IMR-90 (cell line): ENCODE measurements at regions not wholly inside any gene's neighbourhood (a gene's known extent, or its start where the extent isn't known, plus 50 kb on each side); places are given as distances from the start of the nearest gene placed in this dataset.

ENCODE experiments used
- ATAC-seq: fragments of 200-7000 bp; cut with Tn5 transposase; 2 replicates; pipeline ENCODE4 v1.9.1; 2020; ENCODE audit warnings: low read depth, mild to moderate bottlenecking, moderate library complexity
- BruUV-seq: library from RNA; stranded (reverse); fragments of 400-500 nt; replicated peaks from 2 replicates; lab custom pipeline; 2021; lab: Mats Ljungman, UMichigan
- CTCF ChIA-PET: fragments of 300-600 bp; formaldehyde crosslinking; extraction: SDS; loops from one replicate; lab custom pipeline; 2021; ENCODE audit warnings: antibody characterized with exemption; lab: Yijun Ruan, JAX
- POLR2A ChIA-PET: fragments of 300-600 bp; sonication (Branson Sonifier 250); formaldehyde crosslinking; loops from one replicate; lab custom pipeline; 2022; ENCODE audit warnings: antibody characterized with exemption; ENCODE audit not compliant: unreplicated experiment; lab: Charles Lee
- DNase-seq: peaks from one replicate; pipeline ENCODE4 v3.0.0; 2013
- H2AFZ ChIP-seq: replicated peaks from 2 replicates; pipeline ENCODE3; 2013; ENCODE audit warnings: low read length, mild to moderate bottlenecking; ENCODE audit not compliant: poor library complexity
- H2AK5ac ChIP-seq: 2 replicates; pipeline ENCODE4 v1.6.1; 2013; ENCODE audit warnings: low read depth, low read length, inconsistent platforms
- H2AK9ac ChIP-seq: replicated peaks from 2 replicates; pipeline ENCODE3; 2013; ENCODE audit warnings: mild to moderate bottlenecking, low read depth, low read length, moderate library complexity; ENCODE audit not compliant: poor library complexity
- H2BK120ac ChIP-seq: 2 replicates; pipeline ENCODE4 v1.6.1; 2013; ENCODE audit warnings: low read depth, low read length, inconsistent platforms
- H2BK15ac ChIP-seq: 3 replicates; pipeline ENCODE4 v1.6.1; 2013; ENCODE audit warnings: low read depth, low read length, inconsistent platforms
- H2BK20ac ChIP-seq: 2 replicates; pipeline ENCODE4 v1.6.1; 2013; ENCODE audit warnings: low read depth, mild to moderate bottlenecking, inconsistent platforms, low read length, moderate library complexity
- H2BK5ac ChIP-seq: 2 replicates; pipeline ENCODE4 v1.6.1; 2013; ENCODE audit warnings: mild to moderate bottlenecking, low read depth, low read length, inconsistent platforms; ENCODE audit not compliant: poor library complexity, severe bottlenecking
- H3K14ac ChIP-seq: replicated peaks from 2 replicates; pipeline ENCODE4 v1.6.1; 2013; ENCODE audit warnings: low read depth, low read length, inconsistent platforms
- H3K18ac ChIP-seq: 2 replicates; pipeline ENCODE4 v1.6.1; 2013; ENCODE audit warnings: low read depth, low read length, control low read depth
- H3K23ac ChIP-seq: 2 replicates; pipeline ENCODE4 v1.6.1; 2013; ENCODE audit warnings: low read depth, low read length, inconsistent platforms
- H3K27ac ChIP-seq: 2 replicates; pipeline ENCODE4 v1.5.1; 2013; ENCODE audit warnings: mild to moderate bottlenecking, control low read depth, low read length; ENCODE audit not compliant: insufficient read depth
- H3K27me3 ChIP-seq: 2 replicates; pipeline ENCODE4 v1.6.1; 2013; ENCODE audit warnings: low read length; ENCODE audit not compliant: control insufficient read depth, insufficient read depth
- H3K36me3 ChIP-seq: 2 replicates; pipeline ENCODE4 v1.6.1; 2013; ENCODE audit warnings: low read length, mixed read lengths; ENCODE audit not compliant: control insufficient read depth, insufficient read depth
- H3K4ac ChIP-seq: 2 replicates; pipeline ENCODE4 v1.6.1; 2013; ENCODE audit warnings: low read depth, low read length, inconsistent platforms
- H3K4me1 ChIP-seq: 2 replicates; pipeline ENCODE4 v1.6.1; 2013; ENCODE audit warnings: low read length, mixed read lengths; ENCODE audit not compliant: control insufficient read depth, insufficient read depth
- H3K4me2 ChIP-seq: 2 replicates; pipeline ENCODE4 v1.6.1; 2013; ENCODE audit warnings: low read depth, mild to moderate bottlenecking, control low read depth, low read length, moderate library complexity
- H3K4me3 ChIP-seq: 2 replicates; pipeline ENCODE4 v1.5.1; 2013; ENCODE audit warnings: low read depth, mild to moderate bottlenecking, control low read depth, low read length, moderate library complexity; ENCODE audit not compliant: insufficient read depth
- H3K56ac ChIP-seq: 2 replicates; pipeline ENCODE4 v1.6.1; 2013; ENCODE audit warnings: low read length, inconsistent platforms; ENCODE audit not compliant: insufficient read depth; ENCODE audit errors: extremely low read depth
- H3K79me1 ChIP-seq, 2 experiments: 2 replicates each; pipeline ENCODE4 v1.6.1; 2013; ENCODE audit warnings: low read length in 2 of 2, inconsistent platforms in 1 of 2, low read depth in 1 of 2
- H3K9ac ChIP-seq: 2 replicates; pipeline ENCODE4 v1.6.1; 2013; ENCODE audit warnings: low read depth, low read length, control low read depth
- H3K9me1 ChIP-seq: 2 replicates; pipeline ENCODE4 v1.6.1; 2013; ENCODE audit warnings: low read length, inconsistent platforms; ENCODE audit not compliant: insufficient read depth
- H3K9me3 ChIP-seq: 2 replicates; pipeline ENCODE4 v1.6.1; 2013; ENCODE audit warnings: low read length; ENCODE audit not compliant: control insufficient read depth, insufficient read depth
- H4K20me1 ChIP-seq: 2 replicates; pipeline ENCODE4 v1.6.1; 2013; ENCODE audit warnings: low read length, inconsistent platforms; ENCODE audit not compliant: insufficient read depth
- H4K5ac ChIP-seq: 2 replicates; pipeline ENCODE4 v1.6.1; 2013; ENCODE audit warnings: mild to moderate bottlenecking, low read depth, low read length, control low read depth
- H4K8ac ChIP-seq, 2 experiments: 2 replicates each; pipeline ENCODE4 v1.6.1; 2013; ENCODE audit warnings: low read depth in 2 of 2, low read length in 2 of 2, control low read depth in 1 of 2, inconsistent platforms in 1 of 2
- H4K91ac ChIP-seq: 2 replicates; pipeline ENCODE4 v1.6.1; 2013; ENCODE audit warnings: low read depth, low read length, inconsistent platforms; ENCODE audit not compliant: insufficient read depth
- CHD1 ChIP-seq: IDR thresholded peaks from 2 replicates; pipeline ENCODE4 v1.6.1; 2012; ENCODE audit warnings: low read depth, low read length, improper control_type of control experiment
- MAFK ChIP-seq: IDR thresholded peaks from 2 replicates; pipeline ENCODE4 v1.6.1; 2012; ENCODE audit warnings: low read depth, low read length, improper control_type of control experiment
- MAZ ChIP-seq: IDR thresholded peaks from 2 replicates; pipeline ENCODE4 v1.6.1; 2012; ENCODE audit warnings: low read depth, mild to moderate bottlenecking, low read length, improper control_type of control experiment, moderate library complexity, borderline replicate concordance
- MXI1 ChIP-seq: IDR thresholded peaks from 2 replicates; pipeline ENCODE4 v1.6.1; 2012; ENCODE audit warnings: low read depth, mild to moderate bottlenecking, low read length, moderate library complexity, borderline replicate concordance
- WGBS, 2 experiments: methylation state at CpG; one replicate each; pipeline versions ENCODE4 v1.1.5 to v1.1.7; 2013; ENCODE audit warnings: missing lambda C conversion rate in 2 of 2; ENCODE audit not compliant: insufficient read length in 1 of 2; ENCODE audit errors: extremely low coverage in 2 of 2; 5-methylcytosine and 5-hydroxymethylcytosine counted together
- dilution Hi-C: fragments of 300-500 bp; cut with HindIII; formaldehyde crosslinking; loops from one replicate; pipeline ENCODE4 v1.14.3; 2018; ENCODE audit warnings: low sequenced_read_pairs; ENCODE audit not compliant: unreplicated experiment
- in situ Hi-C: fragments of 300-500 bp; cut with MboI; formaldehyde crosslinking; loops from 3 replicates; pipeline ENCODE4 v1.14.3; 2019; ENCODE audit warnings: low sequenced_read_pairs, inconsistent platforms, mixed read lengths
- intact Hi-C: fragments of 100-400 bp; cut with micrococcal nuclease; formaldehyde crosslinking; loops from 2 replicates; pipeline ENCODE4 v1.10.0; 2022
- TF ChIP-seq, protein P1 (sequence below): fragments of 150-350 bp; IDR thresholded peaks from 2 replicates; pipeline ENCODE4 v1.6.1; 2016; ENCODE audit warnings: low read depth, mild to moderate bottlenecking, low read length, moderate library complexity, borderline replicate concordance

DNA sequence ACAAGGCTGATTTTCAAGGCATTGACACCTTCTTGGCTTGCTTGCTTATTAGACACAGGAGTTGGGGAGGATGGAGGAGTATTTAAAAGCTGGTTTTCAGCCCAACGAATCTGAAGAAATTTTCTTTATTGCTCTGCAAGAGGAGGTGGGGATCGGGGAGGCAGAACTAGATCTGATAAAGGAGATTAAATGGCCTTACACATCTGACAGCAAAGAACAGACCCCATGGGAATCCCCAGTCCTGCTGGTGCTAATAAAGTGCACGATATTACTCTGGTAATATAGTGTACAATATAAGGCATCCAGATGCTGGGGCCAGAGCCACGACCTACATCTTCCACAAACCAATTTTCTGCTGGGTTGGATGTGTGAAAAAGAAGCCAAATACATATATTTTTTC is 323.0 kb downstream of the OMA1 start:
- no peak overlapping the region for H4K5ac ChIP-seq
- H3K4ac ChIP-seq, result no peak overlapping the region
- no peak overlapping the region for H2AK9ac ChIP-seq
- ATAC-seq (no peak), DNase-seq (no peak)
- no peak overlapping the region for H3K4me3 ChIP-seq
- no peaks in the 10 kb centered on the region for H3K4me1 ChIP-seq
- H3K9me3 ChIP-seq, result no peaks in the 10 kb centered on the region
- no peak overlapping the region for H3K27ac ChIP-seq
- ChIA-PET POLR2A (no interaction called here), CTCF (no interaction called here)
- TF ChIP-seq MAZ (no peak), CHD1 (no peak), MXI1 (no peak), MAFK (no peak)
- TF ChIP-seq, protein P1, sequence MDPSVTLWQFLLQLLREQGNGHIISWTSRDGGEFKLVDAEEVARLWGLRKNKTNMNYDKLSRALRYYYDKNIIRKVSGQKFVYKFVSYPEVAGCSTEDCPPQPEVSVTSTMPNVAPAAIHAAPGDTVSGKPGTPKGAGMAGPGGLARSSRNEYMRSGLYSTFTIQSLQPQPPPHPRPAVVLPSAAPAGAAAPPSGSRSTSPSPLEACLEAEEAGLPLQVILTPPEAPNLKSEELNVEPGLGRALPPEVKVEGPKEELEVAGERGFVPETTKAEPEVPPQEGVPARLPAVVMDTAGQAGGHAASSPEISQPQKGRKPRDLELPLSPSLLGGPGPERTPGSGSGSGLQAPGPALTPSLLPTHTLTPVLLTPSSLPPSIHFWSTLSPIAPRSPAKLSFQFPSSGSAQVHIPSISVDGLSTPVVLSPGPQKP, result no peak
- in situ Hi-C loops, result no loop called here
- H3K79me1 ChIP-seq, result no peaks in the 10 kb centered on the region
- no CpG with 5 or more reads among the region's 4 CpGs for WGBS, 2 experiments
- dilution Hi-C loops, result no loop called here
- no peak overlapping the region for H2BK5ac ChIP-seq
- intact Hi-C loops, result no loop called here
- H2AFZ ChIP-seq, result no peak overlapping the region
- no peak overlapping the region for H3K56ac ChIP-seq
- no peak overlapping the region for H2BK20ac ChIP-seq
- H4K91ac ChIP-seq, result no peak overlapping the region
- BruUV-seq, result no TSS peak
- no peaks in the 10 kb centered on the region for H3K36me3 ChIP-seq
- no peak overlapping the region for H3K23ac ChIP-seq
- H3K4me2 ChIP-seq, result no peak overlapping the region
- no peaks in the 10 kb centered on the region for H3K9me1 ChIP-seq
- H3K27me3 ChIP-seq, result no peaks in the 10 kb centered on the region
- H3K18ac ChIP-seq, result no peak overlapping the region
- H4K20me1 ChIP-seq, result no peaks in the 10 kb centered on the region
- H3K9ac ChIP-seq, result no peak overlapping the region
- H3K14ac ChIP-seq, result no peak overlapping the region
- H2BK15ac ChIP-seq, result no peak overlapping the region
- no peak overlapping the region for H2AK5ac ChIP-seq
- H4K8ac ChIP-seq, result no peak overlapping the region
- H2BK120ac ChIP-seq, result no peak overlapping the region
